WTC11 (cell line): ENCODE measurements at regions not wholly inside any gene's neighbourhood (a gene's known extent, or its start where the extent isn't known, plus 50 kb on each side); places are given as distances from the start of the nearest gene placed in this dataset.

Experiments used
- ATAC-seq: fragments of 200-7000 bp; cut with Tn5 transposase; 2 replicates; pipeline ENCODE4 v1.10.0; 2021; ENCODE audit warnings: mild to moderate bottlenecking, moderate library complexity
- CTCF ChIA-PET: fragments of 300-600 bp; sonication (Branson Sonifier 250); formaldehyde crosslinking; loops from one replicate; lab custom pipeline; 2021; ENCODE audit warnings: antibody characterized with exemption; lab: Charles Lee
- POLR2A ChIA-PET: fragments of 350-600 bp; sonication (Branson Sonifier 250); formaldehyde crosslinking; loops from one replicate; lab custom pipeline; 2021; ENCODE audit warnings: antibody characterized with exemption; lab: Charles Lee
- DNase-seq: peaks from one replicate; pipeline ENCODE4 v3.0.0; 2021; ENCODE audit warnings: low spot score
- H3K27ac Mint-ChIP-seq: 2 replicates; pipeline ENCODE4 v1.8.0; 2021; ENCODE audit warnings: mixed read lengths
- H3K27me3 Mint-ChIP-seq: 2 replicates; pipeline ENCODE4 v1.8.0; 2021; ENCODE audit warnings: low read depth, mild to moderate bottlenecking, moderate library complexity, mixed read lengths
- H3K36me3 Mint-ChIP-seq: 2 replicates; pipeline ENCODE4 v1.8.0; 2021; ENCODE audit warnings: mixed read lengths
- H3K4me1 Mint-ChIP-seq: 2 replicates; pipeline ENCODE4 v1.8.0; 2022; ENCODE audit warnings: mixed read lengths
- H3K4me3 Mint-ChIP-seq: 2 replicates; pipeline ENCODE4 v1.8.0; 2021; ENCODE audit warnings: mild to moderate bottlenecking, moderate library complexity, mixed read lengths
- H3K9me3 Mint-ChIP-seq: 2 replicates; pipeline ENCODE4 v1.8.0; 2021; ENCODE audit warnings: mixed read lengths
- CREB1 ChIP-seq: sonication (generic); formaldehyde crosslinking; IDR thresholded peaks from 2 replicates; pipeline ENCODE4 v1.8.0; 2023; ENCODE audit warnings: mild to moderate bottlenecking, missing genetic modification reagents
- EMX1 ChIP-seq: fragments of 250-450 bp; sonication (Bioruptor Pico); IDR thresholded peaks from 2 replicates; pipeline ENCODE4 v1.8.0; 2021; ENCODE audit warnings: mild to moderate bottlenecking
- ETV6 ChIP-seq: sonication (generic); formaldehyde crosslinking; IDR thresholded peaks from 2 replicates; pipeline ENCODE4 v1.8.1; 2022; ENCODE audit warnings: mild to moderate bottlenecking, missing genetic modification reagents
- FOXK1 ChIP-seq: sonication (generic); formaldehyde crosslinking; IDR thresholded peaks from 2 replicates; pipeline ENCODE4 v1.8.0; 2022; ENCODE audit warnings: mild to moderate bottlenecking, moderate library complexity, missing genetic modification reagents
- GRHL2 ChIP-seq: fragments of 250-450 bp; sonication (Bioruptor Pico); IDR thresholded peaks from 2 replicates; pipeline ENCODE4 v1.8.0; 2022; ENCODE audit warnings: mild to moderate bottlenecking, moderate library complexity; ENCODE audit not compliant: insufficient replicate concordance, severe bottlenecking
- GTF2I ChIP-seq: fragments of 250-450 bp; sonication (Bioruptor Pico); conservative IDR thresholded peaks from 2 replicates; pipeline ENCODE4 v1.4.0; 2021; ENCODE audit warnings: mild to moderate bottlenecking
- JAZF1 ChIP-seq: fragments of 250-450 bp; sonication (Bioruptor Pico); IDR thresholded peaks from 2 replicates; pipeline ENCODE4 v1.9.0; 2021; ENCODE audit warnings: moderate library complexity, mild to moderate bottlenecking, inconsistent platforms
- MXD4 ChIP-seq: fragments of 250-450 bp; sonication (Bioruptor Pico); IDR thresholded peaks from 2 replicates; pipeline ENCODE4 v1.8.0; 2021; ENCODE audit warnings: mild to moderate bottlenecking, moderate library complexity, borderline replicate concordance
- NR2C2 ChIP-seq: sonication (generic); formaldehyde crosslinking; IDR thresholded peaks from 2 replicates; pipeline ENCODE4 v1.8.0; 2022; ENCODE audit warnings: mild to moderate bottlenecking, missing genetic modification reagents
- TCF7 ChIP-seq: sonication (generic); formaldehyde crosslinking; IDR thresholded peaks from 2 replicates; pipeline ENCODE4 v1.8.0; 2022; ENCODE audit warnings: mild to moderate bottlenecking, low read depth, missing genetic modification reagents, moderate library complexity
- TEAD4 ChIP-seq: sonication (generic); formaldehyde crosslinking; IDR thresholded peaks from 2 replicates; pipeline ENCODE4 v1.8.0; 2022; ENCODE audit warnings: mild to moderate bottlenecking, missing genetic modification reagents
- ZNF317 ChIP-seq: sonication (generic); formaldehyde crosslinking; IDR thresholded peaks from 2 replicates; pipeline ENCODE4 v1.8.1; 2023; ENCODE audit warnings: low read depth, mild to moderate bottlenecking, moderate library complexity, missing genetic modification reagents, borderline replicate concordance
- TF ChIP-seq, protein P1 (sequence below): sonication (generic); formaldehyde crosslinking; IDR thresholded peaks from 2 replicates; pipeline ENCODE4 v1.8.1; 2022; ENCODE audit warnings: mild to moderate bottlenecking, moderate library complexity, missing genetic modification reagents
- TF ChIP-seq, protein P2 (sequence below): sonication (generic); formaldehyde crosslinking; IDR thresholded peaks from 2 replicates; pipeline ENCODE4 v1.8.0; 2023; ENCODE audit warnings: mild to moderate bottlenecking, missing genetic modification reagents
- TF ChIP-seq, protein P3 (sequence below): fragments of 250-450 bp; sonication (Bioruptor Pico); IDR thresholded peaks from 2 replicates; pipeline ENCODE4 v2.1.2; 2022; ENCODE audit warnings: mild to moderate bottlenecking, moderate library complexity
- TF ChIP-seq, protein P4 (sequence below): fragments of 250-450 bp; sonication (Bioruptor Pico); IDR thresholded peaks from 2 replicates; pipeline ENCODE4 v1.8.0; 2021; ENCODE audit warnings: mild to moderate bottlenecking
- TF ChIP-seq, protein P5 (sequence below): fragments of 250-450 bp; sonication (Bioruptor Pico); IDR thresholded peaks from 2 replicates; pipeline ENCODE4 v1.9.0; 2021; ENCODE audit warnings: moderate library complexity, mild to moderate bottlenecking, inconsistent platforms, borderline replicate concordance
- TF ChIP-seq, protein P6 (sequence below): sonication (generic); formaldehyde crosslinking; IDR thresholded peaks from 2 replicates; pipeline ENCODE4 v1.8.1; 2023; ENCODE audit warnings: mild to moderate bottlenecking, missing genetic modification reagents
- TF ChIP-seq, protein P7 (sequence below): sonication (generic); formaldehyde crosslinking; IDR thresholded peaks from 2 replicates; pipeline ENCODE4 v1.8.1; 2022; ENCODE audit warnings: missing genetic modification reagents, borderline replicate concordance

DNA sequence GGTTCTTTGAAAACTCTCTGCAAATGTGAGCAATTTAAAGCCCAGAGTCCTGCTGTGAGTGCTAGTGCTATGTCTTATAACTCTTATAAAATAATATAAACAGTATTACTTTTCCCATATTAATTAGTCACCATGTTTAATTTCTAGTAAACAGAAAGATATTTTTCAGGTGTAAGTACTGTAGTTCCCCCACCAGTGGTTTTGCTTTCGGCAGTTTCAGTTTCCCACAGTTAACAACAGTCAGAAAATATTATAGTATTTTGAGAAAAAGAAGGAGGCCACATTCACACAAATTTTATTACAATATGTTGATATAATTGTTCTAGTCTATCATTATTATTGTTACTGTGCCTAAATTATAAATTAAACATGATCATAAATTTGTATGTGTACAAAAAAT lies 800.5 kb downstream of the LRFN5 start:
- POLR2A ChIA-PET = no interaction called here
- Mint-ChIP-seq H3K27me3 (no peaks in the 10 kb centered on the region), H3K9me3 (peaks cover 18% of the 10 kb centered on the region), H3K4me3 (no peak overlapping the region)
- DNase-seq = no peak
- TF ChIP-seq GTF2I (no peak), ETV6 (CRISPR knock-in tag) (no peak), JAZF1 (CRISPR knock-in tag) (no peak), GRHL2 (no peak), TCF7 (CRISPR knock-in tag) (no peak), EMX1 (no peak), TEAD4 (CRISPR knock-in tag) (no peak), FOXK1 (no peak), MXD4 (CRISPR knock-in tag) (no peak), ZNF317 (no peak), NR2C2 (CRISPR knock-in tag) (no peak), CREB1 (no peak)
- TF ChIP-seq, protein P1, sequence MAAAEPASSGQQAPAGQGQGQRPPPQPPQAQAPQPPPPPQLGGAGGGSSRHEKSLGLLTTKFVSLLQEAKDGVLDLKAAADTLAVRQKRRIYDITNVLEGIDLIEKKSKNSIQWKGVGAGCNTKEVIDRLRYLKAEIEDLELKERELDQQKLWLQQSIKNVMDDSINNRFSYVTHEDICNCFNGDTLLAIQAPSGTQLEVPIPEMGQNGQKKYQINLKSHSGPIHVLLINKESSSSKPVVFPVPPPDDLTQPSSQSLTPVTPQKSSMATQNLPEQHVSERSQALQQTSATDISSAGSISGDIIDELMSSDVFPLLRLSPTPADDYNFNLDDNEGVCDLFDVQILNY (CRISPR knock-in tag) = no peak
- TF ChIP-seq, protein P2, sequence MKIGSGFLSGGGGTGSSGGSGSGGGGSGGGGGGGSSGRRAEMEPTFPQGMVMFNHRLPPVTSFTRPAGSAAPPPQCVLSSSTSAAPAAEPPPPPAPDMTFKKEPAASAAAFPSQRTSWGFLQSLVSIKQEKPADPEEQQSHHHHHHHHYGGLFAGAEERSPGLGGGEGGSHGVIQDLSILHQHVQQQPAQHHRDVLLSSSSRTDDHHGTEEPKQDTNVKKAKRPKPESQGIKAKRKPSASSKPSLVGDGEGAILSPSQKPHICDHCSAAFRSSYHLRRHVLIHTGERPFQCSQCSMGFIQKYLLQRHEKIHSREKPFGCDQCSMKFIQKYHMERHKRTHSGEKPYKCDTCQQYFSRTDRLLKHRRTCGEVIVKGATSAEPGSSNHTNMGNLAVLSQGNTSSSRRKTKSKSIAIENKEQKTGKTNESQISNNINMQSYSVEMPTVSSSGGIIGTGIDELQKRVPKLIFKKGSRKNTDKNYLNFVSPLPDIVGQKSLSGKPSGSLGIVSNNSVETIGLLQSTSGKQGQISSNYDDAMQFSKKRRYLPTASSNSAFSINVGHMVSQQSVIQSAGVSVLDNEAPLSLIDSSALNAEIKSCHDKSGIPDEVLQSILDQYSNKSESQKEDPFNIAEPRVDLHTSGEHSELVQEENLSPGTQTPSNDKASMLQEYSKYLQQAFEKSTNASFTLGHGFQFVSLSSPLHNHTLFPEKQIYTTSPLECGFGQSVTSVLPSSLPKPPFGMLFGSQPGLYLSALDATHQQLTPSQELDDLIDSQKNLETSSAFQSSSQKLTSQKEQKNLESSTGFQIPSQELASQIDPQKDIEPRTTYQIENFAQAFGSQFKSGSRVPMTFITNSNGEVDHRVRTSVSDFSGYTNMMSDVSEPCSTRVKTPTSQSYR (CRISPR knock-in tag) = no peak
- TF ChIP-seq, protein P3, sequence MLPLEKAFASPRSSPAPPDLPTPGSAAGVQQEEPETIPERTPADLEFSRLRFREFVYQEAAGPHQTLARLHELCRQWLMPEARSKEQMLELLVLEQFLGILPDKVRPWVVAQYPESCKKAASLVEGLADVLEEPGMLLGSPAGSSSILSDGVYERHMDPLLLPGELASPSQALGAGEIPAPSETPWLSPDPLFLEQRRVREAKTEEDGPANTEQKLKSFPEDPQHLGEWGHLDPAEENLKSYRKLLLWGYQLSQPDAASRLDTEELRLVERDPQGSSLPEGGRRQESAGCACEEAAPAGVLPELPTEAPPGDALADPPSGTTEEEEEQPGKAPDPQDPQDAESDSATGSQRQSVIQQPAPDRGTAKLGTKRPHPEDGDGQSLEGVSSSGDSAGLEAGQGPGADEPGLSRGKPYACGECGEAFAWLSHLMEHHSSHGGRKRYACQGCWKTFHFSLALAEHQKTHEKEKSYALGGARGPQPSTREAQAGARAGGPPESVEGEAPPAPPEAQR (CRISPR knock-in tag) = no peak
- TF ChIP-seq, protein P4, sequence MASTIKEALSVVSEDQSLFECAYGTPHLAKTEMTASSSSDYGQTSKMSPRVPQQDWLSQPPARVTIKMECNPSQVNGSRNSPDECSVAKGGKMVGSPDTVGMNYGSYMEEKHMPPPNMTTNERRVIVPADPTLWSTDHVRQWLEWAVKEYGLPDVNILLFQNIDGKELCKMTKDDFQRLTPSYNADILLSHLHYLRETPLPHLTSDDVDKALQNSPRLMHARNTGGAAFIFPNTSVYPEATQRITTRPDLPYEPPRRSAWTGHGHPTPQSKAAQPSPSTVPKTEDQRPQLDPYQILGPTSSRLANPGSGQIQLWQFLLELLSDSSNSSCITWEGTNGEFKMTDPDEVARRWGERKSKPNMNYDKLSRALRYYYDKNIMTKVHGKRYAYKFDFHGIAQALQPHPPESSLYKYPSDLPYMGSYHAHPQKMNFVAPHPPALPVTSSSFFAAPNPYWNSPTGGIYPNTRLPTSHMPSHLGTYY = no peak
- TF ChIP-seq, protein P5, sequence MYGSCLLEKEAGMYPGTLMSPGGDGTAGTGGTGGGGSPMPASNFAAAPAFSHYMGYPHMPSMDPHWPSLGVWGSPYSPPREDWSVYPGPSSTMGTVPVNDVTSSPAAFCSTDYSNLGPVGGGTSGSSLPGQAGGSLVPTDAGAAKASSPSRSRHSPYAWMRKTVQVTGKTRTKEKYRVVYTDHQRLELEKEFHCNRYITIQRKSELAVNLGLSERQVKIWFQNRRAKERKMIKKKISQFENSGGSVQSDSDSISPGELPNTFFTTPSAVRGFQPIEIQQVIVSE (CRISPR knock-in tag) = no peak
- TF ChIP-seq, protein P6, sequence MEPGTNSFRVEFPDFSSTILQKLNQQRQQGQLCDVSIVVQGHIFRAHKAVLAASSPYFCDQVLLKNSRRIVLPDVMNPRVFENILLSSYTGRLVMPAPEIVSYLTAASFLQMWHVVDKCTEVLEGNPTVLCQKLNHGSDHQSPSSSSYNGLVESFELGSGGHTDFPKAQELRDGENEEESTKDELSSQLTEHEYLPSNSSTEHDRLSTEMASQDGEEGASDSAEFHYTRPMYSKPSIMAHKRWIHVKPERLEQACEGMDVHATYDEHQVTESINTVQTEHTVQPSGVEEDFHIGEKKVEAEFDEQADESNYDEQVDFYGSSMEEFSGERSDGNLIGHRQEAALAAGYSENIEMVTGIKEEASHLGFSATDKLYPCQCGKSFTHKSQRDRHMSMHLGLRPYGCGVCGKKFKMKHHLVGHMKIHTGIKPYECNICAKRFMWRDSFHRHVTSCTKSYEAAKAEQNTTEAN = no peak
- TF ChIP-seq, protein P7, sequence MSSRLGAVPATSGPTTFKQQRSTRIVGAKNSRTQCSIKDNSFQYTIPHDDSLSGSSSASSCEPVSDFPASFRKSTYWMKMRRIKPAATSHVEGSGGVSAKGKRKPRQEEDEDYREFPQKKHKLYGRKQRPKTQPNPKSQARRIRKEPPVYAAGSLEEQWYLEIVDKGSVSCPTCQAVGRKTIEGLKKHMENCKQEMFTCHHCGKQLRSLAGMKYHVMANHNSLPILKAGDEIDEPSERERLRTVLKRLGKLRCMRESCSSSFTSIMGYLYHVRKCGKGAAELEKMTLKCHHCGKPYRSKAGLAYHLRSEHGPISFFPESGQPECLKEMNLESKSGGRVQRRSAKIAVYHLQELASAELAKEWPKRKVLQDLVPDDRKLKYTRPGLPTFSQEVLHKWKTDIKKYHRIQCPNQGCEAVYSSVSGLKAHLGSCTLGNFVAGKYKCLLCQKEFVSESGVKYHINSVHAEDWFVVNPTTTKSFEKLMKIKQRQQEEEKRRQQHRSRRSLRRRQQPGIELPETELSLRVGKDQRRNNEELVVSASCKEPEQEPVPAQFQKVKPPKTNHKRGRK (CRISPR knock-in tag) = no peak
- TF ChIP-seq, all 79 proteins: peak for 0
- CTCF ChIA-PET = no interaction called here
- no peaks in the 10 kb centered on the region for H3K36me3 Mint-ChIP-seq
- ATAC-seq = no peak
- no peak overlapping the region for H3K27ac Mint-ChIP-seq
- H3K4me1 Mint-ChIP-seq = no peaks in the 10 kb centered on the region
